ENCODE measurements at regions not wholly inside any gene's neighbourhood (a gene's known extent, or its start where the extent isn't known, plus 50 kb on each side); places are given as distances from the start of the nearest gene placed in this dataset.

DNA sequence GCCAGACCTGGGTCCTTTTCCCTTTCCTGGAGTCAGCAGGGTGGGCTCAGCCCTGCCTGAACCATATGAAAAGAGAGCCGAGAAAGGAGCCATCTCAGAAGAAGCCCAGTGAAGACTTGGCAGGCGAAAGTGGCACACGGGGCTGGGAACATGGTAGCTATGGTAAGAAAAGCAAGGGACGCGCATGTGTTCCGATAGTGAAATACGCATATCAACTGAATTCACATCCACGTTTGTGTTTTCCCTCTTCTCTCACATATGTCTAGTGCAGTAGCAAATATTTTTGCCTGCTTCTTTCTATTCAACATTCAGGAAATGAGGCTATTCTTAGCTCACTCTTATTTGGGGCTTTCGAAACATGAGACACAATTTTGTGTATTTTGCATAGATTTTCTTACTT lies 54.1 kb upstream of the PEG3 start:
- H3K9ac ChIP-seq (ENCODE audit: low read length) = no peak overlapping the region
- ChIA-PET POLR2A (no interaction called here), RAD21 (ENCODE audit: low non-redundant PET in 1 of 2, low total read pairs in 2 of 2, uncharacterized antibody in 2 of 2, unreplicated experiment in 2 of 2) (no interaction called here), CTCF (no interaction called here)
- no peak for ATAC-seq
- H3K36me3 ChIP-seq (ENCODE audit: control insufficient read depth in 1 of 2, insufficient read depth in 2 of 2, low read length in 2 of 2) = no peaks in the 10 kb centered on the region
- H3K79me2 ChIP-seq (ENCODE audit: insufficient read depth, low read length) = no peaks in the 10 kb centered on the region
- intact Hi-C loops (cut with micrococcal nuclease) = no loop called here
- H3K27me3 ChIP-seq (ENCODE audit: insufficient read depth, low read length) = no peaks in the 10 kb centered on the region
- H3K4me2 ChIP-seq (ENCODE audit: low read length) = no peak overlapping the region
- H3K4me3 ChIP-seq (replicated peaks in 1 of 2; ENCODE audit: low read depth in 1 of 2, low read length in 2 of 2) = no peak overlapping the region
- no peak for DNase-seq (ENCODE audit: low read depth, low spot score)
- H3K4me1 ChIP-seq (ENCODE audit: control insufficient read depth in 1 of 2, insufficient read depth in 2 of 2, low read length in 2 of 2) = no peaks in the 10 kb centered on the region
- no TSS peak for BruUV-seq (replicated peaks)
- H2AFZ ChIP-seq (ENCODE audit: low read depth, low read length, poor library complexity, severe bottlenecking) = no peak overlapping the region
- no peaks in the 10 kb centered on the region for H3K9me2 ChIP-seq (ENCODE audit: insufficient read depth)
- H3K9me3 ChIP-seq (ENCODE audit: control insufficient read depth in 1 of 2, insufficient read depth in 1 of 2, low read depth in 1 of 2, low read length in 2 of 2) = peaks cover 0 to 17% of the 10 kb centered on the region in 2 experiments; a peak in 2 of 4 replicates
- H4K20me1 ChIP-seq (ENCODE audit: insufficient read depth) = no peaks in the 10 kb centered on the region
- no peak overlapping the region for H3K27ac ChIP-seq (ENCODE audit: low read depth, low read length)
- TF ChIP-seq RAD21 (IDR thresholded peaks at IDR 0.05; ENCODE audit: low read depth) (no peak), SIN3A (IDR thresholded peaks at IDR 0.05; ENCODE audit: low read depth) (no peak), YY1 (IDR thresholded peaks at IDR 0.05; ENCODE audit: extremely low read depth, insufficient replicate concordance, low read depth, low read length) (no peak), SRF (IDR thresholded peaks at IDR 0.05; ENCODE audit: low read depth) (no peak), ZFX (IDR thresholded peaks at IDR 0.05) (no peak), CEBPB (IDR thresholded peaks at IDR 0.05; ENCODE audit: low read depth) (no peak)
- TF ChIP-seq, protein P1, sequence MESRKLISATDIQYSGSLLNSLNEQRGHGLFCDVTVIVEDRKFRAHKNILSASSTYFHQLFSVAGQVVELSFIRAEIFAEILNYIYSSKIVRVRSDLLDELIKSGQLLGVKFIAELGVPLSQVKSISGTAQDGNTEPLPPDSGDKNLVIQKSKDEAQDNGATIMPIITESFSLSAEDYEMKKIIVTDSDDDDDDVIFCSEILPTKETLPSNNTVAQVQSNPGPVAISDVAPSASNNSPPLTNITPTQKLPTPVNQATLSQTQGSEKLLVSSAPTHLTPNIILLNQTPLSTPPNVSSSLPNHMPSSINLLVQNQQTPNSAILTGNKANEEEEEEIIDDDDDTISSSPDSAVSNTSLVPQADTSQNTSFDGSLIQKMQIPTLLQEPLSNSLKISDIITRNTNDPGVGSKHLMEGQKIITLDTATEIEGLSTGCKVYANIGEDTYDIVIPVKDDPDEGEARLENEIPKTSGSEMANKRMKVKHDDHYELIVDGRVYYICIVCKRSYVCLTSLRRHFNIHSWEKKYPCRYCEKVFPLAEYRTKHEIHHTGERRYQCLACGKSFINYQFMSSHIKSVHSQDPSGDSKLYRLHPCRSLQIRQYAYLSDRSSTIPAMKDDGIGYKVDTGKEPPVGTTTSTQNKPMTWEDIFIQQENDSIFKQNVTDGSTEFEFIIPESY (IDR thresholded peaks at IDR 0.05; ENCODE audit: extremely low read depth, insufficient replicate concordance, low read length) = no peak
- TF ChIP-seq, protein P2, sequence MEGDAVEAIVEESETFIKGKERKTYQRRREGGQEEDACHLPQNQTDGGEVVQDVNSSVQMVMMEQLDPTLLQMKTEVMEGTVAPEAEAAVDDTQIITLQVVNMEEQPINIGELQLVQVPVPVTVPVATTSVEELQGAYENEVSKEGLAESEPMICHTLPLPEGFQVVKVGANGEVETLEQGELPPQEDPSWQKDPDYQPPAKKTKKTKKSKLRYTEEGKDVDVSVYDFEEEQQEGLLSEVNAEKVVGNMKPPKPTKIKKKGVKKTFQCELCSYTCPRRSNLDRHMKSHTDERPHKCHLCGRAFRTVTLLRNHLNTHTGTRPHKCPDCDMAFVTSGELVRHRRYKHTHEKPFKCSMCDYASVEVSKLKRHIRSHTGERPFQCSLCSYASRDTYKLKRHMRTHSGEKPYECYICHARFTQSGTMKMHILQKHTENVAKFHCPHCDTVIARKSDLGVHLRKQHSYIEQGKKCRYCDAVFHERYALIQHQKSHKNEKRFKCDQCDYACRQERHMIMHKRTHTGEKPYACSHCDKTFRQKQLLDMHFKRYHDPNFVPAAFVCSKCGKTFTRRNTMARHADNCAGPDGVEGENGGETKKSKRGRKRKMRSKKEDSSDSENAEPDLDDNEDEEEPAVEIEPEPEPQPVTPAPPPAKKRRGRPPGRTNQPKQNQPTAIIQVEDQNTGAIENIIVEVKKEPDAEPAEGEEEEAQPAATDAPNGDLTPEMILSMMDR (IDR thresholded peaks at IDR 0.05 in 2 of 3, conservative IDR thresholded peaks at IDR 0.05 in 1 of 3; ENCODE audit: borderline replicate concordance in 1 of 3, insufficient read depth in 1 of 3, low read depth in 2 of 3, low read length in 2 of 3) = no peak
